COR-L47 (cell line): ENCODE measurements at regions not wholly inside any gene's neighbourhood (a gene's known extent, or its start where the extent isn't known, plus 50 kb on each side); places are given as distances from the start of the nearest gene placed in this dataset.
"Not testable (repeated sequence)": the region's sequence is repeated elsewhere in the genome, so short reads cannot be mapped to it uniquely, and the experiment has no call there.

Experiments used
- DNase-seq: peaks from one replicate; lab custom pipeline; 2025; lab: John Stamatoyannopoulos, UW

DNA sequence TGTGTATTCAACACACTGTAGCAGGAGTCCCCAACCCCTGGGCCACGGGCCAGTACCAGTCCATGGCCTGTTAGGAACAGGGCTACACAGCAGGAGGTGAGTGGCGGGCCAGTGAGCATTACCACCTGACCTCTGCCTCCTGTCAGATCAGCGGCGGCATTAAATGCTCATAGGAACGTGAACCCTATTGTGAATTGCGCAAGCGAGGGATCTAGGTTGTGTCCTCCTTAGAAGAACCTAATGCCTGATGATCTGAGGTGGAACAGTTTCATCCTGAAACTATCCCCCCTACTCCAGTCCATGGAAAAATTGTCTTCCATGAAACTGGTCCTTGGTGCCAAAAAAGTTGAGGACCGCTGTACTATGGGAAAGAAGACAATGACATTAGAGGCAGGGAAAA is 386.9 kb downstream of the PREX1 start:
- no peak for DNase-seq

DNA sequence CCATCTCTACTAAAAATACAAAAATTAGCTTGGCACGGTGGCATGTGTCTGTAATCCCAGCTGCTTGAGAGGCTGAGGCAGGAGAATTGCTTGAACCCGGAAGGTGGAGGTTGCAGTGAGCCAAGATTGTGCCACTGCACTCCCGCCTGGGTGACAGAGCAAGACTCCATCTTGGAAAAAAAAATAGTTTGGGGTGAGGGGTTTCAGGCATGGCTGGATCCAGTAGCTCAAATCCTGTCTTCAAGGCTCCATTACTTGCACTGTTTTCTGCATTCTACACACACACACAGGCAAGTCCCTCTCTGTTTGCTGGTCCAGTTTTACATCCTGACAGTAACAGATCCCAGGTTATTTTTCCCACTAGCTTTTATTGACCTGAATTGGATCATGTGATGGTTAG is 387.5 kb downstream of the PREX1 start:
- not testable (repeated sequence) for DNase-seq

- no peak for DNase-seq
These were observed 390.7 kb downstream of the PREX1 start for GRCh38 chr20:48437146-48437545.

DNA sequence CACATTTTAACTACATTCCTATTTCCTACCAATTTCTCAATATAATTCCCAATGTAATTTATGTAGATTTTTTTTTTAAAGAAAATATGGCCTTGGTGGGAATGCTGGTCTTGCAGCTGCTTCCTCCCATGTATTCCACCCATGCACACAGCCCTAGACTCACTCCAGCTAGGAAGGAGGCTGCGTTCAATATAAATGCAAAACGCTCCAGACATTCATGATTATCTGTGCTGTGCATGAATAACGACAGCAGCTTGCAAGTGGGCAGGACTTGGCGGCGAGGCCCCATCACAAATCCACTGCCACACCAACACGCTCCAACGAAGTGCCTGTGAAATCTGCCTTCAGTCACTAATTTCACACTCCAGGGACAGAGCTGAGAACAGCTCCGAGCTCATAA is 391.2 kb downstream of the PREX1 start:
- DNase-seq = not testable (repeated sequence)

DNA sequence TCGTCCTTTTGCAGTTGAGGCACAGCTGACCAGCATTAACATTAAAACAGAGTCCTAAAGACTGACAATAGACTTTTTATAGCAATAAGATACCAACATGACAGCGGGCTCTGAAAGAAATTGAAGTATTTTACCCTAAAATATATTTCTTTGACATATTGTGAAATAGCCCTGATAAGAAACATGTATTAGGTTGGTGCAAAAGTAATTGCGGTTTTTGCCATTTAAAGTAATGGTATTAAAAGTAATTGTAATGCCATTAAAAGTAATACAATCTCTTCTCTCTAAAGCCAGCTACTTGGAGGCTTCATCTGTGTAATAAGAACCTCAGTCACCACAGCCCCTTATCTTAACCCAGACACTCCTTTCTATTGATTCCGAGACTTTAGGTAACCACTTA is 394.6 kb downstream of the PREX1 start:
- DNase-seq = no peak

DNA sequence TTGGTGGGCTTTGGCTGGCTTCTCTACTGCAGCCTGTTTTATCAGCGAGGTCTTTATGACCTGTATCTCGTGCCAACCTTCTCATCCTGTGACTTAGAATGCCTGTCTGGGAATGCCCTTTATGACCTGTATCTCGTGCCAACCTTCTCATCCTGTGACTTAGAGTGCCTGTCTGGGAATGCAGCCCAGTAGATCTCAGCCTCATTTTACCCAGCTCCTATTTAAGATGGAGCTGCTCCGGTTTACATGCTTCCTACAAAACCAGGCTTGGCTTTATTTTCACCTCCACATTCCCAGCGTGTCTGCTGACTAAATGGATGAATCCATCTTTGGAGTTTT is 395.3 kb downstream of the PREX1 start:
- no peak for DNase-seq

- DNase-seq = no peak
These were observed 395.9 kb downstream of the PREX1 start for GRCh38 chr20:48431653-48432493.

DNA sequence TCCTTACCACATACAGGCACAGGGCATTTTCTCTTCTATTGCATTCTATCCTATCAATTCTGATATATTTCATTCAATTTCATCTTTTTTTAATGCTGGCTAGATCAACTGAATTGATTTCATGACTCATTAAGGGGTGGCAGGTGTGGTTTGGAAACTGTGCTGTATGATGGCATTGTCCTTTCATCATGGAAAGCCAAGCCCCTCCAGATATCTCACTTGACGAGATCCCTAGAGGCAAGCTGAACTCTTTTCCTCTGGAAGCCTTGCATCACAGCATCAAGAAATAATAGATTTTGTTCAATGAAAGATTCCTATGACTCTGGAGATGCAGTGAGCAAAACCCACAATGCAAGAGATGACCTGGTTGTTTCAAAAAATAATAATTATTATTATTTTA is 401.2 kb downstream of the PREX1 start:
- DNase-seq = no peak

DNA sequence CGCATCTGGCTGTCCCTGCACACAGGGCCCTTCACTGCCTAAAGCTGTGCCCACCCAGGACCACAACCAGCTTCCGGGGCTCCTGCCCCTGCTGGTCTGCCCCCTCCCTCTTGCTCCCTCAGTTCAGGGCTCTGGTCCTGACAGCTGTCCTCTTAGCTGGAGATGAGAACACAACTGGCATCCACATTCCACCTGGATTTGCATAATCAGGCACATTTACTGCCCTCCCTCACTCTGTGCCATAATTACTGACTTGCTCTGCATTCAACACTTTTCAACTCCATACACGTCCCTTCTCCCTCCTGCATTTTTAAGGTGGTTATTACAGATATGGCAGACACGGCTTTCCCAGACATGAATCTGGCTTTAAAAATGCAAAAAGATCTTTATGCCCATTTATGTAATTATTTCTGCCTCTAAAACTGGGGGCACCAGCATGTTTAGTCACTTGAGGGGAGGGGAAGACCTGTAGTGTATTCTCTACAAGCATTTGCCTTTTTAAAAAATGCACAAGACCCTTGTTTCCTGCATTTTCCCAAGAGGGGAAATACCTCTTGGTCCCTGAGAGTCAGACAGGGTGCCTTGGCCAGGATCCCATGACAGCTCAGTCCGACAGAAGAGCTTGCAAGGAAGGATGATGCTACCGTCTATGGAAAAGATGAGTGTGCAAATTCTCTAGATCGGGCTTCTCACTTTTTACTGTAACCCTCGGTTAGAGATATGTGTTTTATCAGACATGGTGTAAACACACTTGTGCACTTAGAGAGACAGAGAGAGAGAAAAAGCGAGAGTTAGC is 401.8 kb downstream of the PREX1 start:
- no peak for DNase-seq

DNA sequence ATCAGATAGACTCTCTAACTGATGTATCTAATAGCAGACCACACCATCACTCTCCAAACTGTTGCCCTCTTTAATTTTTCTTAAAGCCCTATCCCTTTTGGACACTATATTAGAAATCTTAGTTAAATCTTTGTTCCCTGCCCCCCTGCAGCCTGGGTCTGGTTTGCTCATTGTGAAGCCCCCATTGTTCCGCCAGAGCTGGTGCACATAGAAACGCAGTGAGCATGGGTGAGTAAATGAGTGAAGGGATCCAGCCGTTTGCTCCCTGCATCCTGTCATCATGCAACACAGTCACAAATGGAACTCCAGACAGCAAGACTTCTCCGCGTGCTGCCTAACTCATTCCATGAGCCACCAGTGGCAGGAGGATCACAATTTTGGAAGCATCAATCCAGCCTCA is 402.5 kb downstream of the PREX1 start:
- DNase-seq = no peak

- DNase-seq = no peak
These were observed 405.4 kb downstream of the PREX1 start for GRCh38 chr20:48422242-48422960.

- DNase-seq = no peak
These were observed 406.3 kb downstream of the PREX1 start for GRCh38 chr20:48421547-48421946.

DNA sequence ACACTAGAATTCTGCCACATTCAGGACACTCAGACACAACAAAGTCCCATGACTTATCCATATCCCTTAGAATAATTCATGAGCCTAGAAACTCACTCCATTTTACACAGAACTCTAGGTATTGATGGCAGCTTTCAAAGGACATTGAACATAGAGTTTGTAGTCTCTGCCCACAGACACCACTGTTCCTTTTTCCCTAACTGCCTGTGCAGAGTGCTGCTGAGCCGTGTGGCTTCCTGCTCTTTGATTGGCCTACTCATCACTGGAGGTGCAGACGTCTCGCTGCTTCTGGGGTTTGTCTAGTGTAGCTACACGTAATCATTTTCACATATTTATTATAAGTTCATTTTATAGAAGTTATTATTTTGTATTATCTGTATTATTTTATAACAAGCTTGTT is 407.6 kb downstream of the PREX1 start:
- DNase-seq = no peak

GRCh38 chr20:48419173-48419572 is 408.6 kb downstream of the PREX1 start:
- no peak for DNase-seq

DNA sequence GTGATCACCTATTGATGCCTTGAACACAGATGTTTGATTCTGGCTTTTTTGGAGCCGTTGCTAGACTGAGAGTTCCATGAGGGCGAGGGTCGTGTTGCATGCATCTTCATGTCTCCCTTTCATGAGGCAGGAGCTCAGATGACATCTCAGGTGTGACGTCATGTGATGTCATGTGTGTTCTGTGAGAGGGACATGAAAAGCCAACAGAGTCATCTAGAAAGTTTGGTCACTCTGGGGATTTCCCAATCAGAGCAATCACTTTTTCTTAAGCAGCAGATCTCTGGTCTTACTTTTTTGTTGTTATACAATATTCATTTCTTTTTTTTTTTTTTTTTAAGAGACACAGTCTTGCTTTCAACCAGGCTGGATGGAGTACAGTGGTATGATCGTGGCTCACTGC is 411.8 kb downstream of the PREX1 start:
- no peak for DNase-seq

DNA sequence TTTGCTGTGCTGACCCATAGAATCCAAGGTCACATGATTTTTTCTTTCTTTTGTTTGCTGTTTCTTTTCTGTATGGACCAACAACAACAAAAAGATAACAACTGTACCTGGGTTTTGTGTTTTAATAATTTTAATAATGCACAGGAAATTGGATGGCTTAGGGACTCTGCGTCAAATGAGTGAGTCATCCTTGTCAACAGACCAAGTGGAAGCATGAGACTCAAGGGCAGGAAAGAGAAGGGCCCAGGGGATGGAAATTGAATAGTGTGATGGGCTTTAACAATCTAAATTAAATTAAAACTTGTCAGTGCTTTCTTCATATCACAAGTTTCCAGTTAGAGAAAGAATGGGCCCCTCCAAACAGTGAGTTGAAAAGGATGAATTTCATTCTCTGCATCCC is 413.0 kb downstream of the PREX1 start:
- no peak for DNase-seq

DNA sequence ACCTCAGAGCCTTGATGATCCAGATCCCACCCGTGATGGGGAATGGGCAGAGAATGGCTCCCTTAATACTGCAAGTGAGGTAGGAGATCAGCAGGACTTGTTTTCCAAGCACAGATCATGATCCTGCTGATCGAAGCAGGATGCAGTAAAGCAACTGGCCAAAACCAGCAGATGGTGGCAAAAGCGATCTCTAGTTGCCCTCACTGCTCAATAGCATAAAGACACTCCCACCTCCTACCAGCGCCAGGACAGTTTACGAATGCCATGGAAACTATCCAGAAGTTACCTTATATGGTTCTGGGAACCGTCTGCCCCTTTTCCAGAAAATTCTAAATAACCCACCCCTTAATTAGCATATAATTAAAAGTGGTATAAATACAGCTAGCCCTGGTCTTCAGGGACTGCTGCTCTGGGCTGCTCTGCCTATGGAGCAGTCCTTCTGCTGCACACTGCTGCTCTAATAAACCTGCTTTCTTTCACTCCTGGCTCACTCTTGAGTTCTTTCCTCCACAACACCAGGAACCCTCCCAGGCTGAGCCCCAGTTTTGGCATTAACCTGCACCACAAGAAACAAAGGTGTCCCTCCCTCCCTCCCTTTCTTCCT is 415.8 kb downstream of the PREX1 start:
- DNase-seq = no peak

DNA sequence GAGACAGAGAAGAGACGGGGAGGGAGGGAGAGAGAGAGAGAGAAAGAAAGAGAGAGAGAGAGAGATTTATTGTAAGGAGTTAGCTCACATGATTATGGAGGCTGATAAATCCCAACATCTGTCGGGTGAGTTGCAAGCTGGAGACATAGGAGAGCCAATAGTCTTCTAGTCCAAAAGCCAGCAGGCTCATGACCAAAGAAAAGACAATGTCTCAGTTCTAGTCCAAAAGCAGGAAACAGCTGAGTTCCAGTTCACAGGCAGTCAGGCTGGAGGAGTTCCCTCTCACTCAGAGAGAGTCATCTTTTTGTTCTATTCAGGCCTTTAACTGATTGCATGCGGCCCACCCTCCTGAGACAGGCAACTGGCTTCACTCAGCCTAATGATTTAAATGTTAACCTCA is 416.6 kb downstream of the PREX1 start:
- no peak for DNase-seq

- DNase-seq = no peak
These were observed 418.7 kb downstream of the PREX1 start for GRCh38 chr20:48409055-48409615.

GRCh38 chr20:48407710-48408109 is 420.1 kb downstream of the PREX1 start:
- DNase-seq = no peak

GRCh38 chr20:48406912-48407340 is 420.9 kb downstream of the PREX1 start:
- no peak for DNase-seq

- no peak for DNase-seq
These were observed 421.3 kb downstream of the PREX1 start for GRCh38 chr20:48406498-48406897.
